H9 (cell line): ENCODE measurements at regions not wholly inside any gene's neighbourhood (a gene's known extent, or its start where the extent isn't known, plus 50 kb on each side); places are given as distances from the start of the nearest gene placed in this dataset.
A peak's percentile ranks its signal among the peaks of the same experiment; 100 is the strongest.

Experiments used
- DNase-seq: peaks from one replicate; pipeline ENCODE4 v3.0.0-alpha.2; 2017
- H2AFZ ChIP-seq: one replicate; pipeline ENCODE4 v1.6.1; 2013; ENCODE audit warnings: mild to moderate bottlenecking, low read length, control low read depth, moderate library complexity
- H2AK5ac ChIP-seq: 2 replicates; pipeline ENCODE4 v1.6.1; 2013; ENCODE audit warnings: low read length, control low read depth, mixed read lengths; ENCODE audit not compliant: insufficient read length
- H2BK120ac ChIP-seq: one replicate; pipeline ENCODE4 v1.6.1; 2013; ENCODE audit warnings: low read depth, mild to moderate bottlenecking, low read length, control low read depth, inconsistent platforms; ENCODE audit not compliant: poor library complexity, severe bottlenecking
- H2BK12ac ChIP-seq: 2 replicates; pipeline ENCODE4 v1.6.1; 2013; ENCODE audit warnings: low read length, control low read depth, mixed read lengths, low read depth; ENCODE audit not compliant: insufficient read length
- H2BK15ac ChIP-seq: 2 replicates; pipeline ENCODE4 v1.6.1; 2013; ENCODE audit warnings: low read depth, low read length, control low read depth
- H2BK20ac ChIP-seq: one replicate; pipeline ENCODE4 v1.6.1; 2013; ENCODE audit warnings: low read depth, mild to moderate bottlenecking, low read length, control low read depth, inconsistent platforms; ENCODE audit not compliant: poor library complexity, severe bottlenecking
- H2BK5ac ChIP-seq: 2 replicates; pipeline ENCODE4 v1.6.1; 2013; ENCODE audit warnings: low read length, control low read depth, mixed read lengths; ENCODE audit not compliant: insufficient read length
- H3K14ac ChIP-seq: 2 replicates; pipeline ENCODE4 v1.6.1; 2013; ENCODE audit warnings: low read length, control low read depth; ENCODE audit not compliant: insufficient read depth
- H3K18ac ChIP-seq: 2 replicates; pipeline ENCODE4 v1.6.1; 2013; ENCODE audit warnings: low read depth, mild to moderate bottlenecking, mixed read lengths, low read length, control low read depth; ENCODE audit not compliant: insufficient read length
- H3K23ac ChIP-seq: 2 replicates; pipeline ENCODE4 v1.6.1; 2013; ENCODE audit warnings: low read length, control low read depth, mixed read lengths, low read depth; ENCODE audit not compliant: insufficient read length
- H3K23me2 ChIP-seq: 2 replicates; pipeline ENCODE4 v1.6.1; 2013; ENCODE audit warnings: low read depth, mild to moderate bottlenecking, mixed read lengths, low read length, control low read depth; ENCODE audit not compliant: insufficient read length, poor library complexity, severe bottlenecking
- H3K27ac ChIP-seq: 2 replicates; pipeline ENCODE4 v1.5.1; 2013; ENCODE audit warnings: low read length, control low read depth, mixed read lengths, low read depth; ENCODE audit not compliant: insufficient read length
- H3K27me3 ChIP-seq: 2 replicates; pipeline ENCODE4 v1.6.1; 2013; ENCODE audit warnings: low read length, control low read depth, inconsistent platforms; ENCODE audit not compliant: insufficient read depth
- H3K4ac ChIP-seq: 2 replicates; pipeline ENCODE4 v1.6.1; 2013; ENCODE audit warnings: low read depth, mild to moderate bottlenecking, control low read depth, inconsistent platforms, low read length, moderate library complexity
- H3K4me1 ChIP-seq: 2 replicates; pipeline ENCODE4 v1.6.1; 2013; ENCODE audit warnings: low read length, control low read depth, inconsistent platforms; ENCODE audit not compliant: insufficient read depth
- H3K4me2 ChIP-seq: 2 replicates; pipeline ENCODE4 v1.6.1; 2013; ENCODE audit warnings: low read length, control low read depth, mixed read lengths; ENCODE audit not compliant: insufficient read length, insufficient read depth
- H3K56ac ChIP-seq: 2 replicates; pipeline ENCODE4 v1.6.1; 2013; ENCODE audit warnings: low read depth, mild to moderate bottlenecking, mixed read lengths, low read length, control low read depth; ENCODE audit not compliant: insufficient read length
- H3K79me1 ChIP-seq: 2 replicates; pipeline ENCODE4 v1.6.1; 2013; ENCODE audit warnings: low read depth, mild to moderate bottlenecking, moderate library complexity, low read length, control low read depth, inconsistent platforms; ENCODE audit not compliant: insufficient read depth, poor library complexity, severe bottlenecking
- H3K79me2 ChIP-seq: 2 replicates; pipeline ENCODE4 v1.6.1; 2013; ENCODE audit warnings: low read length, control low read depth, inconsistent platforms; ENCODE audit not compliant: insufficient read depth
- H3K9ac ChIP-seq: 2 replicates; pipeline ENCODE4 v1.6.1; 2013; ENCODE audit warnings: low read length, control low read depth, mixed read lengths; ENCODE audit not compliant: insufficient read length; ENCODE audit errors: extremely low read depth
- H3K9me3 ChIP-seq: one replicate; pipeline ENCODE4 v1.6.1; 2013; ENCODE audit warnings: low read depth, low read length, inconsistent platforms; ENCODE audit not compliant: control insufficient read depth
- H3T11ph ChIP-seq: one replicate; pipeline ENCODE4 v1.6.1; 2013; ENCODE audit warnings: mild to moderate bottlenecking, low read length, control low read depth, inconsistent platforms
- H4K20me1 ChIP-seq: one replicate; pipeline ENCODE4 v1.6.1; 2013; ENCODE audit not compliant: control insufficient read depth, insufficient read length, insufficient read depth
- H4K5ac ChIP-seq: 2 replicates; pipeline ENCODE4 v1.6.1; 2013; ENCODE audit warnings: low read depth, mild to moderate bottlenecking, mixed read lengths, low read length, control low read depth; ENCODE audit not compliant: insufficient read length
- H4K8ac ChIP-seq: replicated peaks from 2 replicates; pipeline ENCODE4 v1.6.1; 2013; ENCODE audit warnings: low read length, control low read depth, mixed read lengths, low read depth; ENCODE audit not compliant: insufficient read length
- H4K91ac ChIP-seq: 2 replicates; pipeline ENCODE4 v1.6.1; 2013; ENCODE audit warnings: low read depth, mild to moderate bottlenecking, moderate library complexity, mixed read lengths, low read length, control low read depth; ENCODE audit not compliant: insufficient read length
- H3K27ac Mint-ChIP-seq, 3 experiments: 2 replicates in 2 of 3; 3 replicates in 1 of 3; pipeline ENCODE4 v1.8.0; 2020 to 2021; ENCODE audit warnings: mixed read lengths in 3 of 3, mild to moderate bottlenecking in 1 of 3, moderate library complexity in 1 of 3
- H3K27me3 Mint-ChIP-seq: 2 replicates; pipeline ENCODE4 v1.8.0; 2021; ENCODE audit warnings: low read depth, mild to moderate bottlenecking, moderate library complexity, mixed read lengths
- H3K36me3 Mint-ChIP-seq, 3 experiments: 2 replicates in 2 of 3; 3 replicates in 1 of 3; pipeline ENCODE4 v1.8.0; 2020 to 2021; ENCODE audit warnings: low read depth in 3 of 3, mixed read lengths in 3 of 3; ENCODE audit not compliant: insufficient read depth in 1 of 3
- H3K4me1 Mint-ChIP-seq, 2 experiments: 2 replicates each; pipeline ENCODE4 v1.8.0; 2020; ENCODE audit warnings: mixed read lengths in 2 of 2
- H3K4me3 Mint-ChIP-seq, 2 experiments: 2 replicates in 1 of 2; 3 replicates in 1 of 2; pipeline ENCODE4 v1.8.0; 2020 to 2021; ENCODE audit warnings: mild to moderate bottlenecking in 2 of 2, mixed read lengths in 2 of 2, moderate library complexity in 1 of 2
- H3K9me3 Mint-ChIP-seq, 2 experiments: 2 replicates in 1 of 2; 3 replicates in 1 of 2; pipeline ENCODE4 v1.8.0; 2020; ENCODE audit warnings: mild to moderate bottlenecking in 2 of 2, mixed read lengths in 2 of 2, moderate library complexity in 1 of 2
- CTCF ChIP-seq: fragments of 200-600 bp; sonication (generic); conservative IDR thresholded peaks from 3 replicates; pipeline ENCODE4 v1.8.0; 2021; ENCODE audit warnings: antibody characterized with exemption, mild to moderate bottlenecking
- WGBS: extraction: QIAGEN DNeasy Blood & Tissue Kit; methylation state at CpG from one replicate; pipeline ENCODE4 v1.1.7; 2013; ENCODE audit warnings: missing lambda C conversion rate, low lambda C conversion rate, mixed read lengths; ENCODE audit not compliant: insufficient read length; ENCODE audit errors: extremely low coverage; 5-methylcytosine and 5-hydroxymethylcytosine counted together

DNA sequence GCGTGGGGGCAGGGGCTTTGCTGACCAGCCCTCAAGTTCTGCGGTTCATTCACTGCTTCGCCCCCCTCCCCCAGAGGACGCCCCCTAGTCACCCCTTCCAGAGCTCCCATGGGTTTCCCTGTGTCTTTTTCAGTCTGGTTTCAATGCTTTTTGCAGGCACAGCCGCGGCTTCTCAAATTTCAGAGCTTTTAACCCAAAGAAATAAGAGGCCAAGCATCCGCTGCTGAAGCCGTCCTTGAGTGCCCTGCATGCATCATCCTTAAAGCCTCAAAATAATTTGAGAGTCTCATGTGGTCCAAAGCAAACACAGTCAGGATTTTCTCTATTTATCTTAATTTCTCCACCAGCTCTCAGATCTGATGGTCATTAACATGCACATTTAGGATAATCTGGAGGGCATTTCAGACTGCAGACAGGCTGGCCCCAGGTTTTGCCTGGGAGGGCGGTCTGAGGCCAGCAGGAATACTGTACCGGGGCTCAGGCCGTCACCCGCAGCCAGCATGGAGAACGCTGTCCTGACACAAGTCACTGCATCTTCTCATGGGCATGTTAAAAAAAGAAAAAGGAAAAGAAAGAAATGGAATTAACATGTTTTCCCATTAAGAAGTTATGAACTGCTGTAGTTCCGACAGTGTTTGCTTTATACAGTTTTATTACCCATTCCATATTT is 420.8 kb upstream of the IRX4 start:
- Histone ChIP-seq H2BK5ac (no peak overlapping the region), H4K20me1 (no peaks in the 10 kb centered on the region), H3K9ac (no peak overlapping the region), H3K56ac (no peak overlapping the region), H3K14ac (no peak overlapping the region), H3K9me3 (no peaks in the 10 kb centered on the region), H3K23me2 (no peaks in the 10 kb centered on the region), H3K4me2 (no peak overlapping the region), H2BK12ac (no peak overlapping the region), H4K8ac (no peak overlapping the region), H3K79me2 (no peaks in the 10 kb centered on the region), H3T11ph (no peak overlapping the region), H3K23ac (no peak overlapping the region), H4K5ac (no peak overlapping the region), H3K27me3 (no peaks in the 10 kb centered on the region), H4K91ac (no peak overlapping the region), H2BK20ac (no peak overlapping the region), H3K4me1 (no peaks in the 10 kb centered on the region), H3K27ac (no peak overlapping the region), H2BK120ac (no peak overlapping the region), H3K79me1 (no peaks in the 10 kb centered on the region), H3K18ac (no peak overlapping the region), H2AK5ac (no peak overlapping the region), H2AFZ (no peak overlapping the region), H2BK15ac (no peak overlapping the region), H3K4ac (no peak overlapping the region)
- DNase-seq, result peak; percentile 18
- Mint-ChIP-seq H3K9me3 (peaks cover 0 to 2% of the 10 kb centered on the region in 2 experiments; a peak in 2 of 5 replicates), H3K4me1 (peaks cover 34 to 47% of the 10 kb centered on the region in 2 experiments), H3K27me3 (peaks cover 12% of the 10 kb centered on the region), H3K4me3 (no peak overlapping the region), H3K36me3 (no peaks in the 10 kb centered on the region), H3K27ac (peak overlapping the region in 1 of 3 experiments; percentile 77; a peak in 2 of 7 replicates)
- no peak for TF ChIP-seq CTCF
- no CpG with 5 or more reads among the region's 14 CpGs for WGBS
